GM21423 (cell line): ENCODE measurements at regions not wholly inside any gene's neighbourhood (a gene's known extent, or its start where the extent isn't known, plus 50 kb on each side); places are given as distances from the start of the nearest gene placed in this dataset.

Source experiments
- ATAC-seq: cut with Tn5 transposase; IDR thresholded peaks from one replicate; pipeline ENCODE4 v1.9.1; 2021; ENCODE audit warnings: mild to moderate bottlenecking, moderate library complexity; ENCODE audit not compliant: unreplicated experiment

DNA sequence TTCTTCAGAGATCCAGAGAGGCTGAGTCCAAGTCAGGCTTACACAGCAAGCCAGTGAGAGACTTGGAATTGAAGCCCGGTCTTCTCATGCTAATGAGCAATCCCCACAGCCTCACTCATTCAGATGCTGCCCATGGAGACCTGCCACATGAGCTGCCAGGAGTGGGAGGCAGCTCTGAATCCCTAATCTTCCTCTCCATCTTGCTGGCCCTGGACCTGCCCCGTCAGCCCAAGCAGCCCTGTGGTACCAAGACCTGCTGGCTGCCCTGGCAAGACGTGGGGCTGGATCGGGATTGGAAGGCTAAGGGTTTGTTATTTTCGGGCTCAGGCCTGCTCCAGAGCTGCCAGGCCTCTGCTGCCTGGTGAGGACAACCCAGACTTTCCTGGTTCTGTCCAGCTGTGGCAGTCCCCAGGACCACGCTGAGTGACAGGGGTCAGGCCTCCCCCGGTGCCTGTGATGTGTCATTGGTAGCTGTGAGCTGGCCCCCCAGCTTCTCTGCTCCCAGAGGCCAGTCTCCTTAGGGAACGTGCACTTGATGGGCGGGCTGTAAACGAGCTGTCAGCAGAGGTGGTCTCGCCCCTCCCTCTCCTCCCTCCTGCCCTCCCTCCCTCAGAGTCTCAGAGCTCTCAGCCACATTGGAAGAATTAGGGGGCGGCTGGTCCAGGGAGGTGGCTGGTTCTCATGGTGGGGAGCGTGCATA lies 135.0 kb downstream of the FOXD2 start:
- no peak for ATAC-seq

DNA sequence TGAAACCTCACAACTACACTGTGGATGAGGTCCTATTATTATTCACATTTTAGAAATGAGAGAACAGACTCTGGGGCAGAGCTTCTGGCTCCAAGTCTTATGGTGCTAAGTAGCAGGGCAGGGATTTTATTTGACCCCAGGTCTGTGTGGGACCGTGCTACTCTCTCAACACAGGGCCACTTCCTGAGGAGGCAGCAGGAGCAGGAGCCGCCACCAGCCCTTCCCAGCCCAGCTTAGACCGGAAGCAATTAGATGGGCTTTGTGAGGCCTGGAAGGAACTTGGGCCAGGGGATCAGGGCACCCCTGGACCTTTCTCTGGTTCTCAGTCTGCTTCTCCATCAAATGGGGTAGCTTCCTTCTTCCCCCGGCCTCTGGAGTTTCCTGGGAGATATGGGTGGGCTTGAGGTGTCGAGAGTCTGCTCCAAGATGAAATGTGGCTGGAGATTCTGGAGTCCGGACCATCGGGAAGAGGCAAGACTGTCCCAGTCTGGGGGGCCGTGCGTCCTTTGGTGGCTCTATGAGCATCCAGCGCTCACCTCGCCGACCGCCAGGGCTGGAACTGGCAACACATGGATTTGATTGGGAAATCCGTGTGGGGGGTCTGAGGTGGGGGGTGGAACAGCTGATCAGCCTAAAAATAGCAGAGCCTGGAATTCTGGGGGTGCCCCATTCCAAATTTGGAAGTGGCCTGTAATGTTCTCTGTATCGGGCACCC lies 136.8 kb downstream of the FOXD2 start:
- no peak for ATAC-seq

DNA sequence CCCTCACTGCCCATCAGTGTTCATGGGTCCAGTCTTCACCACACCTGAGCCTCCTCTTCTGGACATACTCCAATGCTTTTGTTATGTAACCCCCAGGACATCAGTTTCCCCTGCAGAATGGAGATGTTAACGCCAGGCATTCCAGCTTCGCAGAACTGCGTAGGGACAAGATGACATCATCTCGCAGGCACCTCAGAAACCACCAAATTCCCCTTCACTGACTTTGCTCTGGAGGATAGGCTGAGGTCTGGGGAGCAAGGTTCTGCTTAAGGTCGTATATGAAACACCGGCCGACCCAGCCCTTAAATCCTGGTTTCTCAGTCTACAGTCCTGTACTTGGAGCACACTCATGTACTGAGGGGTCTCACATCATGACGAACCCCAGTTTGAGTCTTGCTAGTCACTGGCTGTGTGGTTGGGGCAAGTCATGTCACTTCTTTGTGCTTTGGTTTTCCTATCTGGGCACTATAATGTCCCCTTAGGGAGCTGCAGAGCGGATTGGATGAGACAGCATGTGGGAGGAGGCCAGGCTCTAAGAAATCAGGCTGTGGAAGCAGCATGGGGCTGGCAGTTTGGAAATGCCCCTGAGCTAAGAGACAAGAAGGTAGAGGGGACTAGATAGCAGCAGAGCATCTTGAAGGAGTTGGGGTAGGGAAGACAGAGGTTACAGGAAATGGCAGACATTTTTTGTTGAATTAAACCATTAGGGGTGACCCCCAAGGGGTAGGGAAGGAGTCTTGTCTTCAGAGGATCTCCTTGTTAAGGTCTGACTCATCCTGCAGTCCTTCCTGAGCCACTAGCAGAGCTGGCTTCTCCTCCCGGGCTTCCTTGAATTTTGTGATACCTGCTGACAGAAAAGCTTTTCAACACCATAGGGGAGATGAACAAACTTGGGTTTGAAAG lies 138.3 kb downstream of the FOXD2 start:
- ATAC-seq: no peak

DNA sequence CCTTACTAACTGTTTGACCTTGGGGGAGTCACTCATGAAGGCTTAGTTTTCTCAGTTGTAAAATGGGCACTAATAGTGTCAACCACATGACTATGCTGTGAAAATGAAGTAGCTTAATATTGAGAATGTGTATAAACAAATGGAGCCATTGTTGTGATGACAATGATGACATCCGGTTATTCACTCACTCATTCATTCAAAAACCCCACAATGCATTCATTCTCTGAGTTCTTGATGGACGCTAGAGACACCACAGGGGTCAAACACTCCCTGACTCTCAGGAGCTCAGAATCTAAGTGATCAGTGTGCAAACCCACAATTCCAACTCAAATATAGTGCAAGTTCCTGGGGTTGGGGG lies 138.9 kb downstream of the FOXD2 start:
- ATAC-seq: no peak

DNA sequence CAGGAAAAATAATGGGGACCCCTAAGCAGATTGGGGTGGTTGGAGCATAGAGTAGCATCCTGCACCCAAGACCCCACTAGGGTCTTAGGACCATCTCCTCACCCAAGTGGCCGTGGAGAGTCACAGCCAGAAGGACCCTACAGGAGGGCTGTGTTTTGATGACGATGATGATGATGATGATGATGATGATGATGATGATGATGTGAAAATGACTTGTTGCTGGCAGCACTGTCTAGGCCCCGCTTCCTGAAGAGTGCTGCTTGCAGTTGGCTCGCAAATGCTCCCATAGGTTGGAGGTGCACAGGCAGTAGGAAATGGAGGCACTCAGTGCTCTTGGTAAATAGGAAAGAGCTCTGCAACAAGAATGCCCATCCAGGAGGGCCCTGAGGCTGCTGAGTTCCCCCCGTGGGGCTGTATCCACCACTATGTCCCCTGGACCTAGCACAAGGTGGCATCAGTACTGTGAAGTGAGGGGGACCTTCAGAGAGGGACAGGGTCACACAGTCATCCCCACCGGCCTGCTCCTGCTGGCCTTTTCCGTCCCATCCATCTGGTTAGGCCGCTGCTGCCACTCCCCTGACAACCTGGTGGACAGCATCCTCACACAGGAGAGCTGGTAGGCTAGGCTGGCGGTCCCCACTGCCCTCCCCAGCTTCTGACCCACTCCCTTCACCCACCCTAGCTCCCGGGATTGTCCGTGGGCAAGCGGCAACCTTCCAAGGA lies 139.6 kb downstream of the FOXD2 start:
- ATAC-seq: no peak

DNA sequence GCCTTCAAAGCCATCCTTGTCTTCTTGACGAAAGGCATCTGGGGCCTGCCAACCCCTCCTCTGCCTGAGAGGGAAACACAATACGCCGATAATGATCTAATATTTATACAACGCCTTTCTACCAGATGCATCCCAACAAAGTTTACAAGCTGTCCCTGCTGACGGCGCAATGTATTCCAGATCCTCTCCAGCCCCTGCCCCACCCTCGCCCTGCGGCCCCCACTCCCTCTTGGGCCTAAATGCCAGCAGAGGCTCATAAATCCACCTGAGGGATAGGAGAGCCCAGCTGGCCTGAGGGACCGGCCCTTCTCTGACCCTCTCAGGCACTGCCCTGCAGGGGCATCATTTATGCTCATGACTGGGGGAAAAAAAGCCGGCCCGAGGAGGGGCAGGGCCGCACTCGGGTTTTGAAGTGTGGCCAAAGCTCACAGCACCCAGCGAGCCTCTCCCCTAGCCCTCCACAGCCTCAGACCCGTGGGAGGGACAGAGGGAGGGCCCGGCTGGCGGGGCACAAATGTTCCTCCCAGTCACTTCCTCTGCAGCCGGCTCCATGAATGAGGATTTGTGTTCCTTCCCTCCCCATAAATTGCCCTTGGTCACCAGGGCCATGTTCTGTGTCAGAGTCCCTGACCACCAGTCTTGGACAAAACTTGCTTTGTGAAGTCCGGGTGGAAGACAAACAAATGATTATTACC lies 140.3 kb downstream of the FOXD2 start:
- no peak for ATAC-seq

DNA sequence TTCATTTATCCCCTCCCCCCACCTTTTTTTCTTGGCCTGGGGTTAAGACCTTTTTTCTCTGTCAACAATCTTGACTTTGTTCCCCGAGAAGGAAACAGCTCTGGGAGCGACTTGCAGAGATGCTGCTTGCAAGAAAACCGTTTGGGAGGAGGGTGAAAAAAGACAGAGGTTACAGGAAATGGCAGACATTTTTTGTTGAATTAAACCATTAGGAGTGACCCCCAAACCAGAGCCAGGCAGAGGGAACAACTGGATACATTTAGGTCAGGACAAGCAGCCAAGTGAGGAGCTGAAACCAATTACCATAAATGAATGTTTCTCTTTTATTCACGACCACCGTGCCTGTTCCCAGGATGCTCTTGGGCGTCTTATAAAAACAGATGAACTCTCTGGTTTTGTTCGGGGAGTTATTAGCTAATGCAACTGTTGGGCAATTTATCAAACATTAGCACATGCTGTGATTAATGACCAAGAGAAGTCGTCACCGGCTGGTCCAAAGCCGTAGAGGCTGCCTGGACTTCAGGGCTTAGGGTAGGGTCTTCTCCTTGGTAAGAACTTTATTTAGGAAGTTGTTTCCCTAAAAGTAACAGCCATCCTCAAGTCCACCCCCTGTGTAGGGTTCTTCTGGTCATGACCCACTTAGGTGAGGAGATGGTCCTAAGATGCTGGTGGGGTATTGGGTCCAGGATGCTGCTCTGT lies 141.0 kb downstream of the FOXD2 start:
- no peak for ATAC-seq

DNA sequence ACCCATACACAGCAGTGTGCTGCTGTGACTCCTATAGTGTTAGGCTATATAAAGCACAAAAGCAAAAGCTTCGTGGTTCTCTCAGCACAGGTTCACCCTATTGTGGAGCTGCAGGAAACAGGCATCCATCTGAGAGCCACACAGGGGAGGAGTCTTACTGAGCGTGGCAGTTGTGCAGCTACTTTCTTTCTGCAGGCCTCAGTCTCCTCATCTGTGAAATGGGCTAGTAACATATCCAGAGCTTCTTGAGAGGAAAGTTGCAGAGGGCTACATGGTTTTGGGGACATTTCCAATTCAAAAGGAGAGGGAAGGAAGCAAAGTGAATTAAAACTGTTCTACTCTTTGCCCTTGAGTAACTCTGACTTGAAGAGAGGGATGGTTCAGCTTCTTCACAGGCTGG lies 142.0 kb downstream of the FOXD2 start:
- ATAC-seq: no peak

DNA sequence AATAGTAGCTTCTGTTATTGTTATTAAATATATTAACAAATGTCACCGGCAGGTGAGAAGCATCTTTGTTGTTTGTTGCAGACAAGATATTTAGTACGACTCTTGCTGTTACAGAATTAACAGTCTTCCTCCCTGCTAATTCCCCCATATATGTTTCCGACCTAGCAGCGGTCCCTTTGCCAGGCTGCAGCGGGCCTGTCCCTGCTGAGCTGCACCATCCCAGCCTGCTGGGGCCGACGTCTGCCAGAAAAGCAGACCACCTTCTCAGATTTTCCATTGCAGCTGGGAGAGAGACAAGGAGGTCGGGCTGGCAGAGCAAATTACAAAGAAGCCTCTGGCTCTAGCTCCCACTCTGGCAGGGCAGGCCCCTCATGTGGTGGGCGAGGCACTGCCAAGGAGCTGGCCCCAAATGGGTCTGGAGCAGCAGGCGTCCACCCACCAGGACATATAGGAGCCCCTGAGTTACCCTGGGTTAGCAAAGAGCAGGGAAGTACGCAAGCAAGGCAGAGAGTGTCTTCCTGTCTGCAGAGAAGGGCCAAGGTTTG lies 142.7 kb downstream of the FOXD2 start:
- no peak for ATAC-seq

DNA sequence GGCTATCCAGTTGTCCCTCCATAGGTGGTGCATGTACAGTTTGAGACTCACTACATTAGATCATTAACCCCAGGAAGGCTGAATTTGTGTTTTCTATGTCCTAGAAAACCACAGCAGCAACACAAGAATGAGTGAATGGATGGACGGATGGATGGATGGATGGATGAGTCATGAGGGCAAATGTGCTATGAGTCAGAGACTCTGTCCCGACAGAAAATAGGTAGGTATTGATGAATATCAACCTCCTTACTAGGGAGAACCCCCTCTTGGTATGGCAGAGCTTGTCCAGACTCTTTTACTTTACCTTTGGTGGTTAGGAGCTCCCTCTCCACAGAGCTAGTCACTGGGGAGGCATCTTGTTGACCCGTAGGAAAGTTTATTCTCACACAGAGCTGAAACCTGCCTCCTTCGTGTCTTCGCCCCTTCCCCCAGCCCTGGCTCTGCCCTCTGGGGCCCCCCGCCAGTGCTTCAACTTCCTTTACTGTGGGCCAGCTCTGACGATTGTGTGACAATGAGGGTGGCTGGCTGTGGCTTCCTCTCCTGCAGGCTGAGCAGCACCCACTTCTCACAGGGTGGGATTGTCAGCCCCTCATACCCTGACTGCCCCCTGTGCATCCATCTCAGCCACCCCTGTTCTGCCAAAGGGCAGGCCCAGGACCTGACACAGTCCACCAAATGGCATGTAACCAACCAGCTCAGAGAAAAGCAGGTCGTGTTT lies 145.2 kb downstream of the FOXD2 start:
- no peak for ATAC-seq

DNA sequence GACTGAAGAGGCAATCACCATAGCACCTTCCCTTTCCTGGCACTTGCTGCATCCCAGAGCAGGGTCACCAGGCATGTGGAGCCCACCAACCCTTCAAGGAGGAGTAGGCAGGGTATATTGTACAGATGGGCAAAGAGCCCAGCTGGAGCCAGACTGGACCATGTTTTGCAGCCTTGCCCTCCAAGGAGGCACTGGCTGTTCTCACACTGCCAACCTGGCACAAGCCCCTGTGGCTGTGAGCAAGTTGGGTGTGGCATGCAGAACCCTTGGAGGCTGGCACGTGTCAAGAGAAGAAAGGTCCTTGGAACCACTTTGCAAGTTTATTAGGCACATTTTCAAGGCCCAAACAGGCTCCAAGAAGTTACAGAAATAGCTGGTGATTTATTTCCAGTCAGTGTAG lies 146.4 kb downstream of the FOXD2 start:
- no peak for ATAC-seq

DNA sequence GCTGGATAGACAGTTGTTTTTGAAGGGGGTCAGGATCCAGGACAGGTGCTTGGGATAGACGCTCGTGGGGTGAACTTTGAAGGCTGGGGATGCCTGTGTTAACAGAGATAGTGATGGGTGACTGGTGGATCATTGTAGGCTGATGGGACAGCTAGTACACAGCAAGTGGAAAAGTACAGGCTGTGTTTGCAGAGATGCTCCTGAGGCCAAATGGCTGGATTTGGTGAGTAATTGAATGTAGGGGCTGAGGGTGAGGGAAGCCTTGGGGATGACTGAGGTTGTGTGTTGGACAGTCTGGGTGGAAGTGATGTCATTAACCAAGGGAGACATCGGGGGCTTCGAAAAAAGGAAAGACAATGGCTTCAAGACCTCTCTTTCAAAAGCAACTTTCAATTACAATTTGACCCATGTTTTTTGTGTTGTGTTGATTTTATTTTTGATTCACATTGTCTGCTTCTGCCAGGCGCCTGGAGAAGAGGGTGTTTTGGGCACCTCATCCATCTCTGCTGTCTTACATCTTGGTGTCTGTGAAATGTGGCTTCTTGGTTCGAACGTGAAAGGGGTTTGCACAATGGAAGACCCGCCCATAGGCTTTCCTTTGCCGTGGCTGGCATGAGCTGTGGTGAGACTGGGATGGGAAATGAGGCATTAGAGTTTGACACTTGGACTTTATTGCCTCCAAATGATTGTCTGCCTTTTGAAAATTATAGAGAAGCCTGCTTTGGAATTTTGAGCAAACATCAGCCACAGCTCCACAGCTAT lies 147.5 kb downstream of the FOXD2 start:
- no peak for ATAC-seq

DNA sequence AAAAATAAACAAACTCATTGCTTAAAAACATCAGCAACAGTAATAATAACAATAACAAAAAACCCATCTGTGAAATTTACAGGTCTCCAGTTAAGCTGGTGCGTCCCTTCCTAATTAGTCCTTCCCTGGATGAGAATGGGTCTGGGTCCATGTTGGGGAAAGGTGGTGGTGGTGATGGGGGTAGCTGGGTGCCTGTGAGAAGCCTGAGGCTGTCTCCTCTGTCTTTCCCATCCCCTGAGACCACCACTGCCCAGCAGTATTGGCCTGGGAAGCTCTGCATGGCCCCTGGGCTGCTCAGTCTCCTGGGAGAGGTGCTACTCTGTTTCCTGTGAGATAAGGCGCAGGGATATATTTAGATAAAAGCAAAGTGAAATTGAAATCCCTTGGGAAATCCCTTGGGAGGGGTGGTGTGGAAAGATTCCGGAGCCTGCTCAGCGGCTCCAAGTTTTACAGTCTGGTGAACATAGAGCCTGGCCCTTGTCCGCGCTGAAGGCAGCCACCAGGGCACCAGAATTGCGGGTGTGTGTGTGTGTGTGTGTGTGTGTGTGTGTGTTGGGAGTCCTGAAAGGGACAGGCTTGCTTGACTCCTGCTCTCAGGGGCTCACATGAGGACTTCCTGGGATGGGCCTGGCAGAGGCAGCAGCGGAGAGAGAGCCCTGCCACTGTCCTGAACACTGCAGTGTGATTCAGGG lies 150.2 kb downstream of the FOXD2 start:
- ATAC-seq: no peak

DNA sequence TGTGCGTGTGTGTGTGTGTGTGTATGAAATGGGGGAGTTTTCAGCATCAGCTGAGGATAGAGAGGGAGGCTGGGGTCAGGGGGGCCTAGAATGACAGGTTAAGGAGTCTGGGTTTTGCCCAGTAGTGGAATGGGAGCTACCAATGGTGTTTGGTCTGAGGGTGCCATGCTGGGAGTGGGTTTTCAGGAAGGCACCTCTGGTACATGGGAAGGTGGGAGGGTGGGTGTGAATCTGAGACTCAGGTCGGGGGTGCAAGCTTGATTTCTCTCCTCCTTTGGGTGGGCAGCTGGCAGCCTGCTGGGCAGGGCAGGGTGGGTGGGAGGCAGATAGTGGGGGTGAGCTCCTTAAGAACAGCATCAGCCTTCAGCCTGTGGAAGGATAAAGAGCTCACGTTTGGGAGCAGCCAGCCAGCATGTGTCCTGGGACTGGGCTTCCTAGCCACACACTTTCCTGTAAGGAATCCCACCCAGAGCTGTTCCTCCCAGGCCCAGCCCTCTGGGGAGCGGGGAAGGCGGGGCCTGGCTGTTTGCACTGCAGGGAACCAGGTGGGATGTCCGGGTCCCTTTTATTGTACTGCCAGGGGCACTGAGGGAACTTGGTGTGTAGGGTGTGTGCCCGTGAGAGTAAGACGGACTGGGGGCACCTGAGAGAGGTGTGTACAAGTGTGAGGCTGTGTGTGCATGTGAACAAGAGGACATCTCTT lies 152.8 kb downstream of the FOXD2 start:
- no peak for ATAC-seq

DNA sequence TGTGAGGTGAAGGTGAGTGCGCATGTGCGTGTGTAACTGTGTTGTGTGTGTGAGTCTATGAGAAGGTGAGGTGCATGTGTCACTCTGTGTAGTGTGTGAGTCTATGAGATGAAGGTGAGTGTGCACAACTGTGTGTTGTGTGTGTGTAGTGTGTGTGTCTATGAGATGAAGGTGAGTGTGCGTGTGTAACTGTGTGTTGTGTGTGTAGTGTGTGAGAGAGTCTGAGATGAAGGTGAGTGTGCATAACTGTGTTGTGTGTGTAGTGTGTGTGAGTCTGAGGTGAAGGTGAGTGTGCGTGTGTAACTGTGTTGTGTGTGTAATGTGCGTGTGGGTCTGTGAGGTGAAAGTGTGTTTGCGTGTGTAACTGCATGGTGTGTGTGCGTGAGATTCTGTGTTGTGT lies 154.0 kb downstream of the FOXD2 start:
- no peak for ATAC-seq

DNA sequence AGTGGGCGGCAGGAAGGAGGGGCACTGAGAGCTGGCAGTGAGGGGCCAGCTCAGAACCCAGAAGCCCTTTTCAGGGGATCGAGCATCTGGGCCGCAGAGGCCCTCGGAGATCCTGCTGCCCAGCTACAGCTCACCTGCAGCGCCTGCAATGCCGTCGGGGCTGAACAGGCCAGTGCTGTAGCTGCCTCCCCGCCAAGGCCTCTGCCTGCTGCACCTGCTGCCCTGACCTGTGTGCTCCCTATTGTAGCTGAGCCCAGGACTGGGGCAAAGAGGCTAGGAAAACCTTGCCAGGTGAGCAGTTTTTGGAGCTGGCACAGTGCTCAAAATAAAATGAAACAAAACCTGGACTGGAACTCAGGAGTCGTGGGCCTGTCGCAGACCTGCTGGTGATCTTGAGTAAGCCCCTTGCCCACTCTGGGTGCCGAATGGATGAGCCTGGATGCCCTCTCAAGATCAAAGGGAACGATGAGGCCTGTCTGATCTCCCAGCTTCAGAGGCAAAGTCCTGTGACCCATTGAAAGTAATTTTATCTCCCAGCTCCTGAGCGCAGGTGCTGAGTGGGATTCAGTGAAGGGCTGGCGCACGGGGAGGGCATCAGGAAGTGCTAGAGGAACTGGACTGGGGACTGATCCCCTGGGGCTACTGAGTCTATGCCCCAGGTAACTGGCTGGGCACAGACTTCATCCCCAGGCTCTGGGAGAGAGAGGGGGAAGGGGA lies 154.6 kb downstream of the FOXD2 start:
- no peak for ATAC-seq
